HepG2 (cell line): ENCODE measurements at regions not wholly inside any gene's neighbourhood (a gene's known extent, or its start where the extent isn't known, plus 50 kb on each side); places are given as distances from the start of the nearest gene placed in this dataset.

Source experiments
- ATAC-seq: fragments of 200-7000 bp; cut with Tn5 transposase; 3 replicates; pipeline ENCODE4 v1.9.1; 2020; ENCODE audit warnings: mild to moderate bottlenecking, moderate library complexity
- BruUV-seq: library from RNA; stranded (reverse); fragments of 400-500 nt; replicated peaks from 2 replicates; lab custom pipeline; 2021; lab: Mats Ljungman, UMichigan
- CTCF ChIA-PET: fragments of 300-600 bp; formaldehyde crosslinking; extraction: SDS; loops from one replicate; lab custom pipeline; 2021; ENCODE audit warnings: low total read pairs, inconsistent platforms, low intra/inter-chr PET ratio; lab: Yijun Ruan, JAX
- POLR2A ChIA-PET: fragments of 350-600 bp; sonication (Branson Sonifier 250); formaldehyde crosslinking; loops from one replicate; lab custom pipeline; 2020; ENCODE audit warnings: antibody characterized with exemption, inconsistent platforms; lab: Yijun Ruan, JAX
- DNase-seq: peaks from one replicate; pipeline ENCODE4 v3.0.0-alpha.2; 2015; ENCODE audit warnings: low spot score
- FAIRE-seq: peaks from 3 replicates; lab custom pipeline; 2011; peaks lifted over from hg19 to GRCh38; lab: Jason Lieb, UNC
- H2AFZ ChIP-seq: one replicate; pipeline ENCODE4 v1.6.1; 2011; ENCODE audit warnings: low read length, inconsistent platforms
- H3K27ac ChIP-seq: fragments of 300-600 bp; 3 replicates; pipeline ENCODE4 v1.8.0; 2011; ENCODE audit warnings: mixed run types, mild to moderate bottlenecking, mixed read lengths, low read length, inconsistent platforms; ENCODE audit not compliant: insufficient read depth; ENCODE audit errors: extremely low read length
- H3K27me3 ChIP-seq, 2 experiments: fragments of 200-600 bp in 1 of 2; 2 replicates in 1 of 2; 3 replicates in 1 of 2; pipeline versions ENCODE4 v1.6.0 to v1.8.0; 2011; ENCODE audit warnings: low read length in 2 of 2, mild to moderate bottlenecking in 2 of 2, moderate library complexity in 2 of 2, inconsistent platforms in 1 of 2; ENCODE audit not compliant: insufficient read depth in 2 of 2, control insufficient read depth in 1 of 2
- H3K36me3 ChIP-seq, 2 experiments: fragments of 200-600 bp in 1 of 2; replicated peaks in 1 of 2; 2 replicates in 1 of 2; 3 replicates in 1 of 2; pipeline versions ENCODE4 v1.5.1 to v1.8.0; 2011; ENCODE audit warnings: low read length in 2 of 2, inconsistent platforms in 1 of 2; ENCODE audit not compliant: insufficient read depth in 2 of 2, control insufficient read depth in 1 of 2
- H3K4me1 ChIP-seq: 2 replicates; pipeline ENCODE4 v1.5.1; 2012; ENCODE audit warnings: low read length, inconsistent platforms; ENCODE audit not compliant: insufficient read depth
- H3K4me2 ChIP-seq: 2 replicates; pipeline ENCODE4 v1.6.0; 2011; ENCODE audit warnings: low read depth, low read length, inconsistent platforms
- H3K4me3 ChIP-seq, 3 experiments: fragments of 200-600 bp in 1 of 3; sonication (generic), shearing (Covaris generic) in 1 of 3; replicated peaks in 1 of 3; 2 replicates each; pipeline ENCODE4 v1.5.1; 2011 to 2016; ENCODE audit warnings: low read length in 3 of 3, inconsistent platforms in 2 of 3, low read depth in 2 of 3, mild to moderate bottlenecking in 2 of 3, control low read depth in 1 of 3, mixed read lengths in 1 of 3; ENCODE audit not compliant: insufficient read depth in 1 of 3
- H3K79me2 ChIP-seq: one replicate; pipeline ENCODE4 v1.6.1; 2011; ENCODE audit warnings: low read length, inconsistent platforms; ENCODE audit not compliant: insufficient read depth
- H3K9ac ChIP-seq: 2 replicates; pipeline ENCODE4 v1.6.0; 2011; ENCODE audit warnings: mild to moderate bottlenecking, low read depth, low read length, inconsistent platforms; ENCODE audit not compliant: insufficient read depth
- H3K9me3 ChIP-seq: 2 replicates; pipeline ENCODE4 v1.5.1; 2012; ENCODE audit warnings: mild to moderate bottlenecking, low read length
- H4K20me1 ChIP-seq: 2 replicates; pipeline ENCODE4 v1.6.0; 2011; ENCODE audit warnings: inconsistent platforms, mild to moderate bottlenecking, low read length, moderate library complexity; ENCODE audit not compliant: insufficient read depth
- CTCF ChIP-seq: sonication (generic); formaldehyde crosslinking; IDR thresholded peaks from 2 replicates; pipeline ENCODE4 v1.5.0; 2020; ENCODE audit warnings: mild to moderate bottlenecking, missing genetic modification reagents, moderate library complexity
- FOXO4 ChIP-seq: sonication (generic); formaldehyde crosslinking; conservative IDR thresholded peaks from 2 replicates; pipeline ENCODE4 v1.8.1; 2023; ENCODE audit warnings: missing genetic modification reagents
- KLF11 ChIP-seq: IDR thresholded peaks from 2 replicates; pipeline ENCODE4 v1.6.1; 2016; ENCODE audit warnings: missing compliant biosample characterization
- KLF12 ChIP-seq: sonication (generic); formaldehyde crosslinking; IDR thresholded peaks from 2 replicates; pipeline ENCODE4 v1.4.0; 2020; ENCODE audit warnings: missing genetic modification reagents, borderline replicate concordance
- LBX2 ChIP-seq: sonication (generic); formaldehyde crosslinking; IDR thresholded peaks from 2 replicates; pipeline ENCODE4 v1.5.0; 2020; ENCODE audit warnings: missing genetic modification reagents, mild to moderate bottlenecking, borderline replicate concordance
- RFX5 ChIP-seq: IDR thresholded peaks from 2 replicates; pipeline ENCODE4 v1.6.1; 2011; ENCODE audit warnings: low read depth, low read length, improper control_type of control experiment
- SMARCC2 ChIP-seq: fragments of 450-650 bp; IDR thresholded peaks from 2 replicates; pipeline ENCODE4 v1.6.1; 2017; ENCODE audit warnings: antibody characterized with exemption, mild to moderate bottlenecking
- ZBTB25 ChIP-seq: IDR thresholded peaks from 2 replicates; pipeline ENCODE4 v1.6.1; 2018; ENCODE audit warnings: missing genetic modification reagents
- ZMYM2 ChIP-seq: sonication (generic); formaldehyde crosslinking; IDR thresholded peaks from 2 replicates; pipeline ENCODE4 v1.8.0; 2022; ENCODE audit warnings: mild to moderate bottlenecking, missing genetic modification reagents
- ZNF616 ChIP-seq: sonication (generic); formaldehyde crosslinking; IDR thresholded peaks from 2 replicates; pipeline ENCODE4 v1.5.0; 2020; ENCODE audit warnings: low read depth, mild to moderate bottlenecking, missing genetic modification reagents
- ZNF770 ChIP-seq: sonication (generic); formaldehyde crosslinking; IDR thresholded peaks from 2 replicates; pipeline ENCODE4 v1.5.0; 2020; ENCODE audit warnings: mild to moderate bottlenecking, missing genetic modification reagents
- ZNF775 ChIP-seq: sonication (generic); formaldehyde crosslinking; IDR thresholded peaks from 2 replicates; pipeline ENCODE4 v1.4.0; 2020; ENCODE audit warnings: missing genetic modification reagents, mild to moderate bottlenecking, moderate library complexity, borderline replicate concordance
- ZSCAN21 ChIP-seq: sonication (generic); formaldehyde crosslinking; IDR thresholded peaks from 2 replicates; pipeline ENCODE4 v1.8.0; 2022; ENCODE audit warnings: mild to moderate bottlenecking, missing genetic modification reagents, moderate library complexity, borderline replicate concordance
- whole genome bisulfite sequencing: methylation state at CpG from one replicate; pipeline ENCODE4 v1.1.6; 2017; ENCODE audit warnings: low lambda C conversion rate; 5-methylcytosine and 5-hydroxymethylcytosine counted together
- in situ Hi-C: cut with HindIII; loops from 2 replicates; pipeline ENCODE4 v1.10.0; 2017; ENCODE audit warnings: low pct_unique_long_range_greater_than_20kb; ENCODE audit not compliant: extremely low pct_ligation_motif_present
- intact Hi-C: fragments of 100-400 bp; cut with micrococcal nuclease; formaldehyde crosslinking; loops from one replicate; pipeline ENCODE4 v1.10.0; 2022; ENCODE audit not compliant: unreplicated experiment
- TF ChIP-seq, protein P1 (sequence below): sonication (generic); formaldehyde crosslinking; IDR thresholded peaks from 2 replicates; pipeline ENCODE4 v1.4.0; 2020; ENCODE audit warnings: mild to moderate bottlenecking, missing genetic modification reagents
- TF ChIP-seq, protein P2 (sequence below): sonication (generic); formaldehyde crosslinking; IDR thresholded peaks from 2 replicates; pipeline ENCODE4 v1.8.0; 2022; ENCODE audit warnings: missing genetic modification reagents, mild to moderate bottlenecking, inconsistent platforms, borderline replicate concordance

DNA sequence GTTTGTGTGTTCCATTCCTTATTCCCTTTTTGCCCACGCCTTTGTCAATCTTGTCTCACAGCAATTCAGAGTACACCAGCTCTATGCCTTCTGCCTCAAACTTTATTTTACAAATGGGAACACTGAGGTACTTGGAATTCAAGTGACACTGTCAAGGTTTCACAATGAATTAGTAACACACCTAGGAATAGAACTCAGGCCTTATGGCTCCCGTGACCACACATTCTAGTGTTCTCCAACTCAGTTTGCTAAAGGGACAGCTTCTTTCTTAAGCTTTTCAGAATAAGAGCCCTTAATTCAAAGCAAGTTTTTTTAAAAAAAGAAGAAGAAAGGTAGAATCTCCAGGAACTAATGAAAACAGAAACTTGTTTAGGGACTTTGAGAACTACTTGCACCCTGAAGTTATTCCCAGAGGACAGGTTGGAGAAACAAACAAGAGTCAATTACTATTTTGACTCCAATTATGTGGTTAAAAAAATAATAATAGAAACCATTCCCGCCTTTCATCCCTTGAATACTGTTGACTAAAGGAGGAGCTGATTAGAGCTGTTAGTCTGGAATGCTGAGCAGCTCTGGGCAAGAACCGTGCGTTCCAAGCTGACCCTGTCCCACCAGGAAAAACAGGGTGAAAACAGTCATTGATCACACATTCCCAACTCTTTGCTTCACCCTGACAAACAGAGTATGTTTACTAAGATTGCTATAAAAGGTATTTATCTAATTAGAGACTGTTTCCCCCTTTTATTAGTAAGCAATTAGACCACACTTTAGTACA, 408.8 kb upstream of the CNKSR2 start:
- WGBS, result 9% methylated on average over 5 of the region's 5 CpGs
- H3K36me3 ChIP-seq, result no peaks in the 10 kb centered on the region
- no TSS peak for BruUV-seq
- FAIRE-seq (no peak), ATAC-seq (no peak), DNase-seq (no peak)
- H3K27ac ChIP-seq, result no peak overlapping the region
- no peaks in the 10 kb centered on the region for H3K27me3 ChIP-seq
- CTCF ChIA-PET, result no interaction called here
- H2AFZ ChIP-seq, result no peak overlapping the region
- no peaks in the 10 kb centered on the region for H4K20me1 ChIP-seq
- H3K79me2 ChIP-seq, result no peaks in the 10 kb centered on the region
- H3K9ac ChIP-seq, result no peak overlapping the region
- H3K4me2 ChIP-seq, result no peak overlapping the region
- POLR2A ChIA-PET, result no interaction called here
- no peaks in the 10 kb centered on the region for H3K9me3 ChIP-seq
- H3K4me1 ChIP-seq, result no peaks in the 10 kb centered on the region
- H3K4me3 ChIP-seq, result no peak overlapping the region
- intact Hi-C loops (no loop called here), in situ Hi-C loops (no loop called here)
- TF ChIP-seq, protein P1, sequence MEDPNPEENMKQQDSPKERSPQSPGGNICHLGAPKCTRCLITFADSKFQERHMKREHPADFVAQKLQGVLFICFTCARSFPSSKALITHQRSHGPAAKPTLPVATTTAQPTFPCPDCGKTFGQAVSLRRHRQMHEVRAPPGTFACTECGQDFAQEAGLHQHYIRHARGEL (CRISPR knock-in tag), result no peak
- TF ChIP-seq CTCF (CRISPR knock-in tag) (no peak), ZNF775 (CRISPR knock-in tag) (no peak), ZMYM2 (no peak), LBX2 (CRISPR knock-in tag) (no peak), SMARCC2 (no peak), ZSCAN21 (CRISPR knock-in tag) (no peak), ZBTB25 (CRISPR knock-in tag) (no peak), ZNF770 (CRISPR knock-in tag) (no peak), KLF11 (CRISPR knock-in tag) (no peak), KLF12 (CRISPR knock-in tag) (no peak), ZNF616 (no peak), RFX5 (no peak), FOXO4 (CRISPR knock-in tag) (no peak)
- TF ChIP-seq, protein P2, sequence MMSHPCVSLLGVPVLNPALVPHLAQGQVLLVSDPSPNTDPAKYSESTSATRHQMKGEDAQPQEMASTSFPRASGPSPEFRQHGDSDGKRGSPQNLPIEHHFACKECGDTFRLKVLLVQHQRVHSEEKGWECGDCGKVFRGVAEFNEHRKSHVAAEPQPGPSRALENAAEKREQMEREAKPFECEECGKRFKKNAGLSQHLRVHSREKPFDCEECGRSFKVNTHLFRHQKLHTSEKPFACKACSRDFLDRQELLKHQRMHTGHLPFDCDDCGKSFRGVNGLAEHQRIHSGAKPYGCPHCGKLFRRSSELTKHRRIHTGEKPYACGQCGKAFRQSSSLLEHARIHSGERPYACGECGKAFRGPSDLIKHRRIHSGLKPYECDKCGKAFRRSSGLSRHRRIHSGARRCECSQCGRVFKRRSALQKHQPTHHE (CRISPR knock-in tag), result no peak
